Omental fat pad (tissue), 3 donors: ENCODE measurements at regions not wholly inside any gene's neighbourhood (a gene's known extent, or its start where the extent isn't known, plus 50 kb on each side); places are given as distances from the start of the nearest gene placed in this dataset.

Experiments
- ATAC-seq: fragments of 150-250 bp; one replicate; pipeline ENCODE4 v1.9.1; 2016; ENCODE audit warnings: mild to moderate bottlenecking, moderate library complexity; ENCODE audit not compliant: low FRiP score
- DNase-seq: peaks from one replicate; pipeline ENCODE4 v3.0.0-alpha.2; 2019; ENCODE audit warnings: low spot score
- TF ChIP-seq, protein P1 (sequence below), 3 donors: fragments of 450-650 bp; IDR thresholded peaks; one replicate each; pipeline ENCODE4 v1.5.1; 2016 to 2017; ENCODE audit warnings: antibody characterized with exemption in 3 of 3, mild to moderate bottlenecking in 3 of 3, moderate library complexity in 2 of 3

- TF ChIP-seq, protein P1, sequence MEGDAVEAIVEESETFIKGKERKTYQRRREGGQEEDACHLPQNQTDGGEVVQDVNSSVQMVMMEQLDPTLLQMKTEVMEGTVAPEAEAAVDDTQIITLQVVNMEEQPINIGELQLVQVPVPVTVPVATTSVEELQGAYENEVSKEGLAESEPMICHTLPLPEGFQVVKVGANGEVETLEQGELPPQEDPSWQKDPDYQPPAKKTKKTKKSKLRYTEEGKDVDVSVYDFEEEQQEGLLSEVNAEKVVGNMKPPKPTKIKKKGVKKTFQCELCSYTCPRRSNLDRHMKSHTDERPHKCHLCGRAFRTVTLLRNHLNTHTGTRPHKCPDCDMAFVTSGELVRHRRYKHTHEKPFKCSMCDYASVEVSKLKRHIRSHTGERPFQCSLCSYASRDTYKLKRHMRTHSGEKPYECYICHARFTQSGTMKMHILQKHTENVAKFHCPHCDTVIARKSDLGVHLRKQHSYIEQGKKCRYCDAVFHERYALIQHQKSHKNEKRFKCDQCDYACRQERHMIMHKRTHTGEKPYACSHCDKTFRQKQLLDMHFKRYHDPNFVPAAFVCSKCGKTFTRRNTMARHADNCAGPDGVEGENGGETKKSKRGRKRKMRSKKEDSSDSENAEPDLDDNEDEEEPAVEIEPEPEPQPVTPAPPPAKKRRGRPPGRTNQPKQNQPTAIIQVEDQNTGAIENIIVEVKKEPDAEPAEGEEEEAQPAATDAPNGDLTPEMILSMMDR (IDR thresholded peaks at IDR 0.05): no peak
- DNase-seq (no peak), ATAC-seq (no peak)
Measured at GRCh38 chr2:238659231-238659630, 188.7 kb upstream of the TWIST2 start.

GRCh38 chr2:238663586-238663985, 184.3 kb upstream of the TWIST2 start:
- ATAC-seq (no peak), DNase-seq (no peak)
- TF ChIP-seq, protein P1 (IDR thresholded peaks at IDR 0.05): no peak

GRCh38 chr2:238665919-238666318, 182.0 kb upstream of the TWIST2 start:
- no peak for DNase-seq
- TF ChIP-seq, protein P1 (IDR thresholded peaks at IDR 0.05): no peak
- ATAC-seq: no peak

GRCh38 chr2:238666543-238666942, 181.3 kb upstream of the TWIST2 start:
- DNase-seq: no peak
- TF ChIP-seq, protein P1 (IDR thresholded peaks at IDR 0.05): no peak
- ATAC-seq: no peak

DNA sequence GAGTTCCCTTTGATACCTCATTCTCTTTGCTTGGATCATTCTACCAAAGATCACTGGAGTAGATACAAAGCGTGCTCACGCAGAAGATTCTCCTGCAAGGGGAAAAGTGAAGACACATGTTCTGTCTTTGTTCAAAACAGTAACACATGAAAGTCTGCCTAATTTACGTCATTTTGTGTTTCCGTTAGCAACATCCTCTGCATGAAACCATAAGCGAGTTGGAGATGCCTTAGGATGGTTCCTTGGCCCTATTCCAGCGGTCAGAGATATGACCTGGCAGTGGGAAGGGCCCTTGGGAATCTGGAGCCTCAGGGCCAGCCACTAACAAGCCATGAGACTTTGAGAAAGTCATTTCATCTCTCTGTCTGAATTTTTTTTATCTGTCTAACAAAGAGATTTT, 180.9 kb upstream of the TWIST2 start:
- ATAC-seq: no peak

GRCh38 chr2:238667639-238668038, 180.2 kb upstream of the TWIST2 start:
- TF ChIP-seq, protein P1 (IDR thresholded peaks at IDR 0.05): no peak

More for the DNA sequence above, 180.9 kb upstream of the TWIST2 start:
- TF ChIP-seq, protein P1 (IDR thresholded peaks at IDR 0.05): no peak
- no peak for DNase-seq

DNA sequence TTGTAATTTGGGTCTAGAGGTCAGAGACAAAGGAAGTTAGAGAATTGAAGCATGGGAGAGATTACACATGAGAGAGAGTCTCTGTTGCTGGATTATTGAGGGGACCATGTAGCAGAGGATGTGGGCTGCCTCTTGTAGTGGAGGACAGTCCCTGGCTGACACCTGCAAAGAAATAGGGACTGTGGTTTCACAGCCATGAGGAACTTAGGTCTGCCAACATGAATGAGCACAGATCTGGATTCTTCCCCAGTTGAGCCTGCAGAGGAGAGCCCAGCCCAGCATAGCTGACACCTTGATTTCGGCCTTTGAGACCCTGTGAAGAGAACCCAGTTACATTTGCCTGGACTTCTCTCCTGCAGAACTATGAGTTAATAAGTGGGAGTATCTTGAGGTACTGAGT, 179.5 kb upstream of the TWIST2 start:
- TF ChIP-seq, protein P1 (IDR thresholded peaks at IDR 0.05): no peak
- ATAC-seq (no peak), DNase-seq (no peak)

More at GRCh38 chr2:238667639-238668038, 180.2 kb upstream of the TWIST2 start:
- ATAC-seq: no peak
- no peak for DNase-seq
